ENCODE measurements at regions not wholly inside any gene's neighbourhood (a gene's known extent, or its start where the extent isn't known, plus 50 kb on each side); places are given as distances from the start of the nearest gene placed in this dataset.
"Not testable (repeated sequence)": the region's sequence is repeated elsewhere in the genome, so short reads cannot be mapped to it uniquely, and the experiment has no call there.

DNA sequence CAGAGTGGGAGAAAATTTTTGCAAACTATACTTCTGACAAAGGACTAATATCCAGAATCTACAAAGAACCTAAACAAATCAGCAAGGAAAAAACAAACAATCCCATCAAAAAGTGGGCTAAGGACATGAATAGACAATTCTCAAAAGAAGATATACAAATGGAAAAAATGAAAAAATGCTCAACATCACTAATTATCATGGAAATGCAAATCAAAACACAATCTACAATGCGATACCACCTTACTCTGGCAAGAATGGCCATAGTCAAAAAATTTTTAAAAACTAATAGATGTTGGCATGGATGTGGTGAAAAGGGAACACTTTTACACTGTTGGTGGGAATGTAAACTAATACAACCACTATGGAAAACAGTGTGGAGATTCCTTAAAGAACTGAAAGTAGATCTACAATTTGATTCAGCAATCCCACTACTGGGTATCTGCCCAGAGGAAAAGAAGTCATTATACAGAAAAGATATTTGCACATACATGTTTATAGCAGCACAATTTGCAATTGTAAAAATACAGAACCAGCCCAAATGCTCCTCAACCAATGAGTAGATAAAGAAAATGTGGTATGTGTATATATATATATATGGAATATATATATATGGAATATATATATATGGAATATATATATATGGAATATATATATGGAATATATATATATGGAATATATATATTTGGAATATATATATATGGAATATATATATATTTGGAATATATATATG is 141.2 kb upstream of the P2RY1 start:
- TF ChIP-seq POLR2A (IDR thresholded peaks at IDR 0.05; ENCODE audit: low read length); GATA1 (IDR thresholded peaks at IDR 0.05; ENCODE audit: low read depth, low read length): not testable (repeated sequence)

Measured in erythroblast (primary cell).